Parathyroid adenoma (tissue), 2 donors: ENCODE measurements at regions not wholly inside any gene's neighbourhood (a gene's known extent, or its start where the extent isn't known, plus 50 kb on each side); places are given as distances from the start of the nearest gene placed in this dataset.
"Not testable (repeated sequence)": the region's sequence is repeated elsewhere in the genome, so short reads cannot be mapped to it uniquely, and the experiment has no call there.

ENCODE experiments used
- H2AFZ ChIP-seq: fragments of 300-600 bp; sonication (generic); one replicate; pipeline ENCODE4 v1.7.0; 2017; ENCODE audit warnings: antibody characterized with exemption, mild to moderate bottlenecking
- H3K27ac ChIP-seq: fragments of 300-600 bp; sonication (generic); one replicate; pipeline ENCODE4 v1.7.0; 2017
- H3K27me3 ChIP-seq: fragments of 300-600 bp; sonication (generic); one replicate; pipeline ENCODE4 v1.7.0; 2017; ENCODE audit warnings: low read length; ENCODE audit not compliant: control insufficient read depth, insufficient read depth
- H3K36me3 ChIP-seq: fragments of 300-600 bp; sonication (generic); one replicate; pipeline ENCODE4 v1.7.0; 2017; ENCODE audit warnings: low read length; ENCODE audit not compliant: control insufficient read depth, insufficient read depth
- H3K4me1 ChIP-seq: fragments of 300-600 bp; sonication (generic); one replicate; pipeline ENCODE4 v1.7.0; 2017; ENCODE audit warnings: control low read depth
- H3K4me2 ChIP-seq: fragments of 300-600 bp; sonication (generic); one replicate; pipeline ENCODE4 v1.7.0; 2017; ENCODE audit warnings: low read length
- H3K4me3 ChIP-seq: fragments of 300-600 bp; sonication (generic); one replicate; pipeline ENCODE4 v1.7.0; 2017; ENCODE audit warnings: low read depth, low read length
- H3K79me2 ChIP-seq: fragments of 300-600 bp; sonication (generic); one replicate; pipeline ENCODE4 v1.7.0; 2017; ENCODE audit warnings: control low read depth
- H3K9ac ChIP-seq: fragments of 300-600 bp; sonication (generic); one replicate; pipeline ENCODE4 v1.7.0; 2017; ENCODE audit warnings: mild to moderate bottlenecking
- H3K9me3 ChIP-seq: fragments of 300-600 bp; sonication (generic); one replicate; pipeline ENCODE4 v1.7.0; 2017; ENCODE audit warnings: low read length; ENCODE audit not compliant: control insufficient read depth
- CTCF ChIP-seq: fragments of 300-600 bp; sonication (generic); IDR thresholded peaks from one replicate; pipeline ENCODE4 v1.7.0; 2017; ENCODE audit warnings: antibody characterized with exemption, mild to moderate bottlenecking
- donor health status: primary hyperparathyroidism.

GRCh38 chr7:56375173-56375572 lies 259.0 kb upstream of the NUPR2 start:
- Histone ChIP-seq H3K4me3 (no peak overlapping the region), H3K27me3 (no peaks in the 10 kb centered on the region), H2AFZ (no peak overlapping the region), H3K9me3 (no peaks in the 10 kb centered on the region), H3K79me2 (no peaks in the 10 kb centered on the region), H3K9ac (no peak overlapping the region), H3K36me3 (no peaks in the 10 kb centered on the region), H3K4me1 (no peaks in the 10 kb centered on the region), H3K27ac (no peak overlapping the region), H3K4me2 (no peak overlapping the region)
- no peak for TF ChIP-seq CTCF

- H3K36me3 ChIP-seq, H3K4me3 ChIP-seq, H3K9ac ChIP-seq, H3K9me3 ChIP-seq, H3K4me1 ChIP-seq, H3K4me2 ChIP-seq, H3K79me2 ChIP-seq, H3K27ac ChIP-seq, H3K27me3 ChIP-seq, H2AFZ ChIP-seq: not testable (repeated sequence)
These were observed 258.4 kb upstream of the NUPR2 start for GRCh38 chr7:56374666-56375065.

GRCh38 chr7:56373314-56373713 lies 257.1 kb upstream of the NUPR2 start:
- not testable (repeated sequence) for H3K27me3 ChIP-seq, H2AFZ ChIP-seq, H3K9ac ChIP-seq, H3K79me2 ChIP-seq, H3K27ac ChIP-seq, H3K4me2 ChIP-seq, H3K4me3 ChIP-seq, H3K4me1 ChIP-seq, H3K9me3 ChIP-seq, H3K36me3 ChIP-seq

- H3K36me3 ChIP-seq, H3K9ac ChIP-seq, H3K4me3 ChIP-seq, H3K4me1 ChIP-seq, H3K79me2 ChIP-seq, H3K27ac ChIP-seq, H3K4me2 ChIP-seq, H3K27me3 ChIP-seq, H2AFZ ChIP-seq, H3K9me3 ChIP-seq: not testable (repeated sequence)
These were observed 255.6 kb upstream of the NUPR2 start for GRCh38 chr7:56371792-56372191.

- not testable (repeated sequence) for H3K4me1 ChIP-seq, H3K9ac ChIP-seq, H3K4me3 ChIP-seq, H3K27me3 ChIP-seq, H3K79me2 ChIP-seq, H2AFZ ChIP-seq, H3K9me3 ChIP-seq, H3K4me2 ChIP-seq, H3K27ac ChIP-seq, H3K36me3 ChIP-seq
These were observed 254.1 kb upstream of the NUPR2 start for GRCh38 chr7:56370208-56370872.

GRCh38 chr7:56367914-56368313 lies 251.7 kb upstream of the NUPR2 start:
- H3K4me2 ChIP-seq, result not testable (repeated sequence)

GRCh38 chr7:56367411-56367810 lies 251.2 kb upstream of the NUPR2 start:
- not testable (repeated sequence) for H3K4me1 ChIP-seq, H2AFZ ChIP-seq, H3K27me3 ChIP-seq, H3K79me2 ChIP-seq, H3K4me2 ChIP-seq, H3K36me3 ChIP-seq, H3K9ac ChIP-seq, H3K4me3 ChIP-seq, H3K9me3 ChIP-seq, H3K27ac ChIP-seq

More at GRCh38 chr7:56367914-56368313, 251.7 kb upstream of the NUPR2 start:
- not testable (repeated sequence) for H3K9ac ChIP-seq, H3K4me3 ChIP-seq, H3K27me3 ChIP-seq, H3K4me1 ChIP-seq, H3K79me2 ChIP-seq, H3K27ac ChIP-seq, H3K36me3 ChIP-seq, H2AFZ ChIP-seq, H3K9me3 ChIP-seq

- not testable (repeated sequence) for H3K27ac ChIP-seq, H3K4me2 ChIP-seq, H2AFZ ChIP-seq, H3K27me3 ChIP-seq, H3K9ac ChIP-seq, H3K4me3 ChIP-seq, H3K36me3 ChIP-seq, H3K79me2 ChIP-seq, H3K4me1 ChIP-seq, H3K9me3 ChIP-seq
These were observed 250.5 kb upstream of the NUPR2 start for GRCh38 chr7:56366701-56367100.

GRCh38 chr7:56352576-56352975 lies 236.4 kb upstream of the NUPR2 start:
- H3K27ac ChIP-seq, H3K9me3 ChIP-seq, H3K36me3 ChIP-seq, H3K79me2 ChIP-seq, H3K9ac ChIP-seq, H3K4me3 ChIP-seq, H3K4me2 ChIP-seq, H3K4me1 ChIP-seq, H3K27me3 ChIP-seq, H2AFZ ChIP-seq: not testable (repeated sequence)

- not testable (repeated sequence) for H3K27me3 ChIP-seq, H2AFZ ChIP-seq, H3K36me3 ChIP-seq, H3K4me1 ChIP-seq, H3K9ac ChIP-seq, H3K9me3 ChIP-seq, H3K4me3 ChIP-seq, H3K27ac ChIP-seq, H3K79me2 ChIP-seq, H3K4me2 ChIP-seq
These were observed 235.0 kb upstream of the NUPR2 start for GRCh38 chr7:56351181-56351580.

GRCh38 chr7:56348311-56348710 lies 232.1 kb upstream of the NUPR2 start:
- H3K27ac ChIP-seq, H3K4me1 ChIP-seq, H3K27me3 ChIP-seq, H3K9me3 ChIP-seq, H3K4me2 ChIP-seq, H3K9ac ChIP-seq, H2AFZ ChIP-seq, H3K79me2 ChIP-seq, H3K36me3 ChIP-seq, H3K4me3 ChIP-seq: not testable (repeated sequence)
